ENCODE measurements at regions not wholly inside any gene's neighbourhood (a gene's known extent, or its start where the extent isn't known, plus 50 kb on each side); places are given as distances from the start of the nearest gene placed in this dataset.

GRCh38 chr12:72738811-72739210 lies 466.6 kb downstream of the TRHDE start:
- no peak overlapping the region for H3K9ac ChIP-seq (ENCODE audit: low read depth, low read length, poor library complexity, severe bottlenecking)
- H3K4me3 ChIP-seq (ENCODE audit: low read length, poor library complexity, severe bottlenecking): no peak overlapping the region
- no peaks in the 10 kb centered on the region for H3K9me2 ChIP-seq (replicated peaks; ENCODE audit: low read depth, low read length)
- no peaks in the 10 kb centered on the region for H4K20me1 ChIP-seq (ENCODE audit: insufficient read depth, low read length, poor library complexity, severe bottlenecking)
- peaks cover 7% of the 10 kb centered on the region for H3K4me1 ChIP-seq (ENCODE audit: insufficient read depth, low read length, poor library complexity, severe bottlenecking)
- H3K36me3 ChIP-seq (ENCODE audit: insufficient read depth, low read length): no peaks in the 10 kb centered on the region
- no peaks in the 10 kb centered on the region for H3K27me3 ChIP-seq (ENCODE audit: insufficient read depth, low read length, poor library complexity, severe bottlenecking)
- H3F3A ChIP-seq (ENCODE audit: low read depth): no peaks in the 10 kb centered on the region
- peaks cover 3% of the 10 kb centered on the region; the same call in 1 of the 2 replicates for H3K9me3 ChIP-seq (ENCODE audit: insufficient read depth, low read depth, low read length)
- no peaks in the 10 kb centered on the region for H3K79me2 ChIP-seq (ENCODE audit: insufficient read depth, low read length)
- H3K4me2 ChIP-seq (ENCODE audit: low read depth, low read length, poor library complexity, severe bottlenecking): no peak overlapping the region
- TF ChIP-seq CTCF (conservative IDR thresholded peaks at IDR 0.05; ENCODE audit: low read length): no peak
- TF ChIP-seq EZH2phosphoT487 (IDR thresholded peaks at IDR 0.05; ENCODE audit: borderline replicate concordance): no peak
- H2AFZ ChIP-seq (ENCODE audit: low read length): no peak overlapping the region

GRCh38 chr12:72740064-72740463 lies 467.9 kb downstream of the TRHDE start:
- peaks cover 3% of the 10 kb centered on the region; the same call in 1 of the 2 replicates for H3K9me3 ChIP-seq (ENCODE audit: insufficient read depth, low read depth, low read length)
- H3K79me2 ChIP-seq (ENCODE audit: insufficient read depth, low read length): no peaks in the 10 kb centered on the region
- no peaks in the 10 kb centered on the region for H3K9me2 ChIP-seq (replicated peaks; ENCODE audit: low read depth, low read length)
- H3K27me3 ChIP-seq (ENCODE audit: insufficient read depth, low read length, poor library complexity, severe bottlenecking): no peaks in the 10 kb centered on the region
- no peaks in the 10 kb centered on the region for H3F3A ChIP-seq (ENCODE audit: low read depth)
- TF ChIP-seq CTCF (conservative IDR thresholded peaks at IDR 0.05; ENCODE audit: low read length) (no peak), EZH2phosphoT487 (IDR thresholded peaks at IDR 0.05; ENCODE audit: borderline replicate concordance) (no peak)
- H2AFZ ChIP-seq (ENCODE audit: low read length): no peak overlapping the region
- H3K36me3 ChIP-seq (ENCODE audit: insufficient read depth, low read length): no peaks in the 10 kb centered on the region
- H4K20me1 ChIP-seq (ENCODE audit: insufficient read depth, low read length, poor library complexity, severe bottlenecking): no peaks in the 10 kb centered on the region
- no peak overlapping the region for H3K4me2 ChIP-seq (ENCODE audit: low read depth, low read length, poor library complexity, severe bottlenecking)
- H3K4me1 ChIP-seq (ENCODE audit: insufficient read depth, low read length, poor library complexity, severe bottlenecking): peaks cover 7% of the 10 kb centered on the region
- no peak overlapping the region for H3K4me3 ChIP-seq (ENCODE audit: low read length, poor library complexity, severe bottlenecking)
- H3K9ac ChIP-seq (ENCODE audit: low read depth, low read length, poor library complexity, severe bottlenecking): no peak overlapping the region

GRCh38 chr12:72742568-72742967 lies 470.4 kb downstream of the TRHDE start:
- TF ChIP-seq EZH2phosphoT487 (IDR thresholded peaks at IDR 0.05; ENCODE audit: borderline replicate concordance): no peak
- no peak for TF ChIP-seq CTCF (conservative IDR thresholded peaks at IDR 0.05; ENCODE audit: low read length)
- H3K9me2 ChIP-seq (replicated peaks; ENCODE audit: low read depth, low read length): no peaks in the 10 kb centered on the region
- no peak overlapping the region for H3K4me3 ChIP-seq (ENCODE audit: low read length, poor library complexity, severe bottlenecking)
- H3K4me2 ChIP-seq (ENCODE audit: low read depth, low read length, poor library complexity, severe bottlenecking): no peak overlapping the region
- no peak overlapping the region for H3K9ac ChIP-seq (ENCODE audit: low read depth, low read length, poor library complexity, severe bottlenecking)
- peaks cover 7% of the 10 kb centered on the region for H3K4me1 ChIP-seq (ENCODE audit: insufficient read depth, low read length, poor library complexity, severe bottlenecking)
- H3K9me3 ChIP-seq (ENCODE audit: insufficient read depth, low read depth, low read length): peaks cover 3% of the 10 kb centered on the region; the same call in 1 of the 2 replicates
- H4K20me1 ChIP-seq (ENCODE audit: insufficient read depth, low read length, poor library complexity, severe bottlenecking): no peaks in the 10 kb centered on the region
- no peak overlapping the region for H2AFZ ChIP-seq (ENCODE audit: low read length)
- H3K36me3 ChIP-seq (ENCODE audit: insufficient read depth, low read length): no peaks in the 10 kb centered on the region
- no peaks in the 10 kb centered on the region for H3F3A ChIP-seq (ENCODE audit: low read depth)
- no peaks in the 10 kb centered on the region for H3K27me3 ChIP-seq (ENCODE audit: insufficient read depth, low read length, poor library complexity, severe bottlenecking)
- no peaks in the 10 kb centered on the region for H3K79me2 ChIP-seq (ENCODE audit: insufficient read depth, low read length)

Measured in Loucy (cell line).